ENCODE measurements at regions not wholly inside any gene's neighbourhood (a gene's known extent, or its start where the extent isn't known, plus 50 kb on each side); places are given as distances from the start of the nearest gene placed in this dataset.
A peak's percentile ranks its signal among the peaks of the same experiment; 100 is the strongest.

GRCh38 chr21:27700974-27701614 is 734.2 kb upstream of the ADAMTS5 start:
- 5 to 11% methylated on average over 14 of the region's 14 CpGs for WGBS, 2 donors

GRCh38 chr21:27695246-27695645 is 728.4 kb upstream of the ADAMTS5 start:
- no peak for DNase-seq
- H3K4me1 ChIP-seq: no peaks in the 10 kb centered on the region
- intact Hi-C loops (cut with DNase I): no loop called here
- H3K27me3 ChIP-seq: no peaks in the 10 kb centered on the region
- no peaks in the 10 kb centered on the region for H3K36me3 ChIP-seq
- H3K4me3 ChIP-seq: no peak overlapping the region
- WGBS, 2 donors: 82 to 93% methylated on average over 1 of the region's 1 CpG
- TF ChIP-seq POLR2A (IDR thresholded peaks at IDR 0.05): no peak
- no peaks in the 10 kb centered on the region for H3K9me3 ChIP-seq
- no peak overlapping the region for H3K27ac ChIP-seq

More at GRCh38 chr21:27700974-27701614, 734.2 kb upstream of the ADAMTS5 start:
- DNase-seq: no peak
- Histone ChIP-seq H3K36me3 (no peaks in the 10 kb centered on the region), H3K27me3 (no peaks in the 10 kb centered on the region), H3K4me1 (peaks cover 0 to 10% (median 0%) of the 10 kb centered on the region in 3 donors), H3K4me3 (no peak overlapping the region), H3K27ac (no peak overlapping the region), H3K9me3 (no peaks in the 10 kb centered on the region)
- TF ChIP-seq POLR2A (IDR thresholded peaks at IDR 0.05) (no peak), CTCF (IDR thresholded peaks at IDR 0.05) (peak in 5 of 6 experiments; percentile 81 to 90 (median 88))
- intact Hi-C loops (cut with DNase I): no loop called here

GRCh38 chr21:27694667-27695066 is 727.8 kb upstream of the ADAMTS5 start:
- H3K4me3 ChIP-seq: no peak overlapping the region
- intact Hi-C loops (cut with DNase I): no loop called here
- TF ChIP-seq CTCF (IDR thresholded peaks at IDR 0.05) (no peak), POLR2A (IDR thresholded peaks at IDR 0.05) (no peak)
- H3K36me3 ChIP-seq: no peaks in the 10 kb centered on the region
- no peaks in the 10 kb centered on the region for H3K4me1 ChIP-seq
- no peak overlapping the region for H3K27ac ChIP-seq
- H3K9me3 ChIP-seq: no peaks in the 10 kb centered on the region
- 65 to 76% methylated on average over 4 of the region's 4 CpGs for WGBS, 2 donors
- H3K27me3 ChIP-seq: no peaks in the 10 kb centered on the region
- no peak for DNase-seq

GRCh38 chr21:27693376-27693775 is 726.5 kb upstream of the ADAMTS5 start:
- intact Hi-C loops (cut with DNase I): no loop called here
- WGBS, 2 donors: 41 to 56% methylated on average over 6 of the region's 6 CpGs

GRCh38 chr21:27691516-27691915 is 724.6 kb upstream of the ADAMTS5 start:
- H3K27me3 ChIP-seq: no peaks in the 10 kb centered on the region
- no peaks in the 10 kb centered on the region for H3K4me1 ChIP-seq
- TF ChIP-seq POLR2A (IDR thresholded peaks at IDR 0.05) (no peak), CTCF (IDR thresholded peaks at IDR 0.05) (no peak)
- 0% methylated on average over 1 of the region's 1 CpG for WGBS, 2 donors
- DNase-seq: no peak
- intact Hi-C loops (cut with DNase I): no loop called here
- no peak overlapping the region for H3K4me3 ChIP-seq
- H3K9me3 ChIP-seq: peaks cover 0 to 4% (median 0%) of the 10 kb centered on the region in 3 donors
- H3K36me3 ChIP-seq: no peaks in the 10 kb centered on the region
- H3K27ac ChIP-seq: no peak overlapping the region

More at GRCh38 chr21:27693376-27693775, 726.5 kb upstream of the ADAMTS5 start:
- Histone ChIP-seq H3K27me3 (no peaks in the 10 kb centered on the region), H3K4me3 (no peak overlapping the region), H3K36me3 (no peaks in the 10 kb centered on the region), H3K27ac (no peak overlapping the region), H3K4me1 (no peaks in the 10 kb centered on the region), H3K9me3 (peaks cover 0 to 4% (median 0%) of the 10 kb centered on the region in 3 donors)
- TF ChIP-seq POLR2A (IDR thresholded peaks at IDR 0.05): no peak
- TF ChIP-seq CTCF (IDR thresholded peaks at IDR 0.05): no peak
- DNase-seq: no peak
